B cell (primary cell): ENCODE measurements at regions not wholly inside any gene's neighbourhood (a gene's known extent, or its start where the extent isn't known, plus 50 kb on each side); places are given as distances from the start of the nearest gene placed in this dataset.

Experiments
- EZH2 ChIP-seq: IDR thresholded peaks from 2 replicates; pipeline ENCODE4 v1.6.1; 2012; ENCODE audit warnings: borderline replicate concordance, low read depth, mild to moderate bottlenecking, moderate library complexity, low read length; ENCODE audit not compliant: insufficient read depth, poor library complexity, severe bottlenecking
- TF ChIP-seq, protein P1 (sequence below): fragments of 200-600 bp; IDR thresholded peaks from one replicate; pipeline ENCODE4 v1.8.0; 2022; ENCODE audit warnings: antibody characterized with exemption, mild to moderate bottlenecking

DNA sequence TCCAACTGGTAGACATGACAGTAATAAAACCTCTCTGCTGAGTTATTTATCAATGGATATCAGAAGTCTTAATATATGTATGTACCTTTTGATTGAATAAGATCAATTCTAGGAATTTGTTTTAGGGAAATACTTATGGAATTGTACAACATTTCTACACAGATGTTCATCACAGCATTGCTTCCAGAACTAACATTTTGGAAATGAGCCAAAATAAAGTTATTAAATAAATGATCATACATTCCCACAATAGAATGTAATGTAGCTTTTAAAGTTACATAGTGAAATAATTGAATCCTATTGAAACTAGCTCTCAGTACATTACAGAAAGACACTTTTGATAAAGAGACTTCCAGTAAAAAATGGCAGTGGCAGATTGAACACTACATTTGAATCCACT lies 481.6 kb upstream of the LRRN3 start:
- TF ChIP-seq, protein P1, sequence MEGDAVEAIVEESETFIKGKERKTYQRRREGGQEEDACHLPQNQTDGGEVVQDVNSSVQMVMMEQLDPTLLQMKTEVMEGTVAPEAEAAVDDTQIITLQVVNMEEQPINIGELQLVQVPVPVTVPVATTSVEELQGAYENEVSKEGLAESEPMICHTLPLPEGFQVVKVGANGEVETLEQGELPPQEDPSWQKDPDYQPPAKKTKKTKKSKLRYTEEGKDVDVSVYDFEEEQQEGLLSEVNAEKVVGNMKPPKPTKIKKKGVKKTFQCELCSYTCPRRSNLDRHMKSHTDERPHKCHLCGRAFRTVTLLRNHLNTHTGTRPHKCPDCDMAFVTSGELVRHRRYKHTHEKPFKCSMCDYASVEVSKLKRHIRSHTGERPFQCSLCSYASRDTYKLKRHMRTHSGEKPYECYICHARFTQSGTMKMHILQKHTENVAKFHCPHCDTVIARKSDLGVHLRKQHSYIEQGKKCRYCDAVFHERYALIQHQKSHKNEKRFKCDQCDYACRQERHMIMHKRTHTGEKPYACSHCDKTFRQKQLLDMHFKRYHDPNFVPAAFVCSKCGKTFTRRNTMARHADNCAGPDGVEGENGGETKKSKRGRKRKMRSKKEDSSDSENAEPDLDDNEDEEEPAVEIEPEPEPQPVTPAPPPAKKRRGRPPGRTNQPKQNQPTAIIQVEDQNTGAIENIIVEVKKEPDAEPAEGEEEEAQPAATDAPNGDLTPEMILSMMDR, result no peak
- TF ChIP-seq EZH2, result no peak
